B cell (primary cell): ENCODE measurements at regions not wholly inside any gene's neighbourhood (a gene's known extent, or its start where the extent isn't known, plus 50 kb on each side); places are given as distances from the start of the nearest gene placed in this dataset.

Experiments
- ATAC-seq: fragments of 200-7000 bp; cut with Tn5 transposase; one replicate; pipeline ENCODE4 v1.10.0; 2021; ENCODE audit warnings: low read depth, mild to moderate bottlenecking, moderate number of reproducible peaks, moderate library complexity
- CTCF ChIA-PET: fragments of 350-600 bp; sonication (Branson Sonifier 250); formaldehyde crosslinking; loops from one replicate; lab custom pipeline; 2021; ENCODE audit warnings: antibody characterized with exemption, inconsistent platforms; lab: Charles Lee
- POLR2A ChIA-PET: fragments of 350-600 bp; sonication (Branson Sonifier 250); formaldehyde crosslinking; loops from one replicate; lab custom pipeline; 2021; ENCODE audit warnings: antibody characterized with exemption; lab: Charles Lee
- DNase-seq: peaks from one replicate; pipeline ENCODE4 v3.0.0; 2013
- H2AFZ ChIP-seq: 2 replicates; pipeline ENCODE4 v1.6.1; 2012; ENCODE audit warnings: mild to moderate bottlenecking, low read depth, low read length; ENCODE audit not compliant: insufficient read depth, poor library complexity, severe bottlenecking
- H3K27ac ChIP-seq, 2 donors: 1 replicate in 1 of 2; 2 replicates in 1 of 2; pipeline ENCODE4 v1.5.1; 2012 to 2013; ENCODE audit warnings: low read length in 2 of 2, mild to moderate bottlenecking in 2 of 2, moderate library complexity in 1 of 2
- H3K27me3 ChIP-seq, 4 experiments: fragments of 200-600 bp in 1 of 4; sonication (generic) in 1 of 4; replicated peaks in 1 of 4; 1 replicate in 2 of 4; 2 replicates in 2 of 4; pipeline versions ENCODE4 v1.6.1 to v1.7.0; 2013 to 2016; ENCODE audit warnings: low read length in 3 of 4, mild to moderate bottlenecking in 2 of 4, mixed read lengths in 1 of 4, moderate library complexity in 1 of 4; ENCODE audit not compliant: insufficient read depth in 4 of 4, control insufficient read depth in 3 of 4; ENCODE audit errors: control extremely low read depth in 1 of 4
- H3K36me3 ChIP-seq, 2 experiments: replicated peaks in 1 of 2; 1 replicate in 1 of 2; 2 replicates in 1 of 2; pipeline versions ENCODE4 v1.6.1 to v1.7.1; 2013; ENCODE audit warnings: low read length in 1 of 2; ENCODE audit not compliant: insufficient read depth in 2 of 2, control insufficient read depth in 1 of 2; ENCODE audit errors: control extremely low read depth in 1 of 2, extremely low read depth in 1 of 2
- H3K4me1 ChIP-seq, 2 donors: fragments of 200-600 bp in 1 of 2; sonication (generic) in 1 of 2; 1 replicate in 1 of 2; 2 replicates in 1 of 2; pipeline versions ENCODE4 v1.5.1 to v1.6.1; 2013 to 2017; ENCODE audit warnings: low read length in 2 of 2; ENCODE audit not compliant: control insufficient read depth in 2 of 2, insufficient read depth in 2 of 2
- H3K4me2 ChIP-seq: replicated peaks from 2 replicates; pipeline ENCODE3; 2012; ENCODE audit warnings: mild to moderate bottlenecking, low read depth, low read length; ENCODE audit not compliant: poor library complexity, severe bottlenecking
- H3K4me3 ChIP-seq, 5 experiments: fragments of 200-600 bp in 1 of 5; sonication (generic) in 1 of 5; 1 replicate in 3 of 5; 2 replicates in 2 of 5; pipeline versions ENCODE4 v1.5.1 to v1.7.0; 2011 to 2016; ENCODE audit warnings: low read length in 4 of 5, mild to moderate bottlenecking in 4 of 5, low read depth in 2 of 5, control low read depth in 1 of 5, moderate library complexity in 1 of 5; ENCODE audit not compliant: insufficient read depth in 1 of 5; ENCODE audit errors: control extremely low read depth in 1 of 5, extremely low read depth in 1 of 5
- H3K79me2 ChIP-seq: fragments of 200-600 bp; sonication (generic); one replicate; pipeline ENCODE4 v1.6.0; 2016; ENCODE audit warnings: low read length; ENCODE audit not compliant: control insufficient read depth, insufficient read depth
- H3K9ac ChIP-seq: fragments of 200-600 bp; sonication (generic); 2 replicates; pipeline ENCODE4 v1.6.1; 2017; ENCODE audit warnings: mild to moderate bottlenecking, low read length, moderate library complexity
- H3K9me3 ChIP-seq, 3 donors: one replicate each; pipeline versions ENCODE4 v1.6.1 to v1.7.1; 2013; ENCODE audit warnings: low read length in 2 of 3; ENCODE audit not compliant: control insufficient read depth in 2 of 3, insufficient read depth in 1 of 3; ENCODE audit errors: control extremely low read depth in 1 of 3
- H4K20me1 ChIP-seq: 2 replicates; pipeline ENCODE4 v1.6.0; 2012; ENCODE audit warnings: mild to moderate bottlenecking, low read length; ENCODE audit not compliant: insufficient read depth, control insufficient read depth, poor library complexity, severe bottlenecking
- H3K27ac Mint-ChIP-seq: one replicate; pipeline ENCODE4 v1.8.0; 2021; ENCODE audit warnings: mixed read lengths
- H3K27me3 Mint-ChIP-seq: one replicate; pipeline ENCODE4 v1.8.0; 2021; ENCODE audit warnings: mixed read lengths
- H3K4me1 Mint-ChIP-seq: one replicate; pipeline ENCODE4 v1.8.0; 2021; ENCODE audit warnings: mixed read lengths
- H3K4me3 Mint-ChIP-seq: one replicate; pipeline ENCODE4 v1.8.0; 2021; ENCODE audit warnings: mixed read lengths
- H3K9me3 Mint-ChIP-seq: one replicate; pipeline ENCODE4 v1.8.0; 2022; ENCODE audit warnings: mixed read lengths; ENCODE audit not compliant: insufficient read depth
- CTCF ChIP-seq: fragments of 200-600 bp; IDR thresholded peaks from one replicate; pipeline ENCODE4 v1.8.0; 2022; ENCODE audit warnings: antibody characterized with exemption, mild to moderate bottlenecking
- EZH2 ChIP-seq: IDR thresholded peaks from 2 replicates; pipeline ENCODE4 v1.6.1; 2012; ENCODE audit warnings: borderline replicate concordance, low read depth, mild to moderate bottlenecking, moderate library complexity, low read length; ENCODE audit not compliant: insufficient read depth, poor library complexity, severe bottlenecking
- WGBS: methylation state at CpG from one replicate; pipeline ENCODE4 v1.1.5; 2013; ENCODE audit warnings: missing lambda C conversion rate; ENCODE audit not compliant: insufficient coverage; 5-methylcytosine and 5-hydroxymethylcytosine counted together
- intact Hi-C: fragments of 100-400 bp; cut with micrococcal nuclease; formaldehyde crosslinking; loops from one replicate; pipeline ENCODE4 v1.10.0; 2022

- no CpG with 5 or more reads among the region's 4 CpGs for WGBS
- ChIA-PET POLR2A (no interaction called here), CTCF (no interaction called here)
- TF ChIP-seq EZH2: no peak
- no peak for TF ChIP-seq CTCF
- no peaks in the 10 kb centered on the region for H4K20me1 ChIP-seq
- Mint-ChIP-seq H3K9me3 (no peaks in the 10 kb centered on the region), H3K4me1 (no peaks in the 10 kb centered on the region), H3K4me3 (no peak overlapping the region), H3K27me3 (no peaks in the 10 kb centered on the region), H3K27ac (no peak overlapping the region)
- no peak for DNase-seq
- H3K9ac ChIP-seq: no peak overlapping the region
- H3K4me3 ChIP-seq: no peak overlapping the region
- intact Hi-C loops: no loop called here
- no peaks in the 10 kb centered on the region for H3K36me3 ChIP-seq
- H3K4me2 ChIP-seq: no peak overlapping the region
- H3K4me1 ChIP-seq: no peaks in the 10 kb centered on the region
- no peak overlapping the region for H2AFZ ChIP-seq
- no peaks in the 10 kb centered on the region for H3K27me3 ChIP-seq
- no peak overlapping the region for H3K27ac ChIP-seq
- H3K9me3 ChIP-seq: peaks cover 0 to 41% (median 0%) of the 10 kb centered on the region in 3 donors
- ATAC-seq: no peak
- H3K79me2 ChIP-seq: no peaks in the 10 kb centered on the region
These were observed 440.0 kb downstream of the TSHZ3 start for GRCh38 chr19:30909216-30909615.

- Mint-ChIP-seq H3K27ac (no peak overlapping the region), H3K9me3 (no peaks in the 10 kb centered on the region), H3K4me3 (no peak overlapping the region), H3K4me1 (no peaks in the 10 kb centered on the region), H3K27me3 (no peaks in the 10 kb centered on the region)
- Histone ChIP-seq H3K9me3 (peaks cover 0 to 33% (median 0%) of the 10 kb centered on the region in 3 donors), H2AFZ (no peak overlapping the region), H3K27ac (no peak overlapping the region), H3K9ac (no peak overlapping the region), H4K20me1 (no peaks in the 10 kb centered on the region), H3K4me1 (no peaks in the 10 kb centered on the region), H3K27me3 (no peaks in the 10 kb centered on the region), H3K4me3 (no peak overlapping the region), H3K79me2 (no peaks in the 10 kb centered on the region), H3K36me3 (no peaks in the 10 kb centered on the region), H3K4me2 (no peak overlapping the region)
- no CpG with 5 or more reads among the region's 4 CpGs for WGBS
- ATAC-seq (no peak), DNase-seq (no peak)
- CTCF ChIA-PET: no interaction called here
- TF ChIP-seq EZH2 (no peak), CTCF (no peak)
- POLR2A ChIA-PET: no interaction called here
- intact Hi-C loops: no loop called here
These were observed 440.9 kb downstream of the TSHZ3 start for GRCh38 chr19:30908262-30908771.
